ENCODE measurements at regions not wholly inside any gene's neighbourhood (a gene's known extent, or its start where the extent isn't known, plus 50 kb on each side); places are given as distances from the start of the nearest gene placed in this dataset.

- TF ChIP-seq POLR2AphosphoS5 (IDR thresholded peaks at IDR 0.05; ENCODE audit: borderline replicate concordance, low read depth, low read length) (no peak), EZH2 (IDR thresholded peaks at IDR 0.05) (no peak), FOXP2 (optimal IDR thresholded peaks at IDR 0.05; ENCODE audit: control extremely low read depth, extremely low read length, insufficient read depth) (no peak)
Observed at GRCh38 chr6:71465096-71465495, 176.5 kb downstream of the OGFRL1 start.
